Hepatocyte (in vitro differentiated cells): ENCODE measurements at regions not wholly inside any gene's neighbourhood (a gene's known extent, or its start where the extent isn't known, plus 50 kb on each side); places are given as distances from the start of the nearest gene placed in this dataset.

Source experiments
- EZH2 ChIP-seq: fragments of 200-600 bp; sonication (generic); IDR thresholded peaks from 2 replicates; pipeline ENCODE4 v1.6.1; 2016; ENCODE audit warnings: antibody characterized with exemption, mild to moderate bottlenecking, borderline replicate concordance
- EZH2phosphoT487 ChIP-seq: fragments of 200-600 bp; sonication (generic); IDR thresholded peaks from one replicate; pipeline ENCODE4 v1.6.1; 2018; ENCODE audit warnings: antibody characterized with exemption, mild to moderate bottlenecking, low read depth, moderate library complexity; ENCODE audit not compliant: unreplicated experiment, severe bottlenecking
- TF ChIP-seq, protein P1 (sequence below): fragments of 200-600 bp; sonication (generic); IDR thresholded peaks from 2 replicates; pipeline ENCODE4 v1.5.1; 2016; ENCODE audit warnings: antibody characterized with exemption, mild to moderate bottlenecking; ENCODE audit not compliant: poor library complexity

DNA sequence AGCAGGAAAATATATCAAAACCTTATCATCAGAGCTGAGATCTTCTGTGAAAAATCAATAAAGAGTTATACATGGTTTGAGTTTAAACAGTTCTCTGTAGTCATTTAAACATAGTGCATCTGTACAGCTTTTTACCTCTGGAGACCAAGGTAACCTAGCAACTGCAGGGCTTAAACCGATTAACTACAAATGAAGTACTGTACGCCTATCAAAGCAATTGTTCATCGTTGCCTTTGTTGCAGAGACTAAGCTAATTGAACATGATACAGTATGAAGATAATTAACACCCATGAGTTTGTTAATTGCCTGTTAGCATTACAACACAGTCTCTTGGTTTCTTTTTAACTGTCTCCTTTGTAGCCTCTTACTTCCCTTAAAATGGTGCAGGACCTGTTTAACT, 147.9 kb downstream of the LNPK start:
- TF ChIP-seq, protein P1, sequence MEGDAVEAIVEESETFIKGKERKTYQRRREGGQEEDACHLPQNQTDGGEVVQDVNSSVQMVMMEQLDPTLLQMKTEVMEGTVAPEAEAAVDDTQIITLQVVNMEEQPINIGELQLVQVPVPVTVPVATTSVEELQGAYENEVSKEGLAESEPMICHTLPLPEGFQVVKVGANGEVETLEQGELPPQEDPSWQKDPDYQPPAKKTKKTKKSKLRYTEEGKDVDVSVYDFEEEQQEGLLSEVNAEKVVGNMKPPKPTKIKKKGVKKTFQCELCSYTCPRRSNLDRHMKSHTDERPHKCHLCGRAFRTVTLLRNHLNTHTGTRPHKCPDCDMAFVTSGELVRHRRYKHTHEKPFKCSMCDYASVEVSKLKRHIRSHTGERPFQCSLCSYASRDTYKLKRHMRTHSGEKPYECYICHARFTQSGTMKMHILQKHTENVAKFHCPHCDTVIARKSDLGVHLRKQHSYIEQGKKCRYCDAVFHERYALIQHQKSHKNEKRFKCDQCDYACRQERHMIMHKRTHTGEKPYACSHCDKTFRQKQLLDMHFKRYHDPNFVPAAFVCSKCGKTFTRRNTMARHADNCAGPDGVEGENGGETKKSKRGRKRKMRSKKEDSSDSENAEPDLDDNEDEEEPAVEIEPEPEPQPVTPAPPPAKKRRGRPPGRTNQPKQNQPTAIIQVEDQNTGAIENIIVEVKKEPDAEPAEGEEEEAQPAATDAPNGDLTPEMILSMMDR = no peak
- TF ChIP-seq EZH2 (no peak), EZH2phosphoT487 (no peak)
